Right lobe of liver (tissue), 6 donors: ENCODE measurements at regions not wholly inside any gene's neighbourhood (a gene's known extent, or its start where the extent isn't known, plus 50 kb on each side); places are given as distances from the start of the nearest gene placed in this dataset.
A peak's percentile ranks its signal among the peaks of the same experiment; 100 is the strongest.

Experiments
- ATAC-seq, 4 donors: fragments of 200-7000 bp; cut with Tn5 transposase; one replicate each; pipeline ENCODE4 v1.9.1; 2020; ENCODE audit warnings: mild to moderate bottlenecking in 4 of 4, moderate library complexity in 4 of 4
- DNase-seq, 3 donors: peaks; one replicate each; pipeline ENCODE4 v3.0.0-alpha.2; 2020
- H3K27ac ChIP-seq, 3 donors: fragments of 200-600 bp; one replicate each; pipeline ENCODE4 v1.8.0; 2022
- H3K27me3 ChIP-seq, 2 donors: fragments of 200-600 bp; one replicate each; pipeline ENCODE4 v1.8.0; 2022
- H3K36me3 ChIP-seq, 4 donors: fragments of 200-600 bp; sonication (generic) in 1 of 4; one replicate each; pipeline versions ENCODE4 v1.5.1 to v1.8.0; 2017 to 2022; ENCODE audit warnings: control low read depth in 1 of 4
- H3K4me1 ChIP-seq, 4 donors: fragments of 200-600 bp; sonication (generic) in 1 of 4; one replicate each; pipeline versions ENCODE4 v1.5.1 to v1.8.0; 2017 to 2022; ENCODE audit warnings: control low read depth in 1 of 4
- H3K4me3 ChIP-seq, 3 donors: fragments of 200-600 bp; one replicate each; pipeline ENCODE4 v1.8.0; 2022
- H3K9me3 ChIP-seq, 4 donors: fragments of 200-600 bp; sonication (generic) in 1 of 4; one replicate each; pipeline versions ENCODE4 v1.5.1 to v1.8.0; 2017 to 2022; ENCODE audit warnings: control low read depth in 1 of 4
- CTCF ChIP-seq, 4 donors: fragments of 200-600 bp in 3 of 4; fragments of 450-650 bp in 1 of 4; IDR thresholded peaks; one replicate each; pipeline versions ENCODE4 v1.5.1 to v1.8.0; 2016 to 2022; ENCODE audit warnings: antibody characterized with exemption in 4 of 4, mild to moderate bottlenecking in 2 of 4
- POLR2A ChIP-seq: fragments of 450-650 bp; IDR thresholded peaks from one replicate; pipeline ENCODE4 v1.6.1; 2017; ENCODE audit warnings: antibody characterized with exemption, mild to moderate bottlenecking
- WGBS: methylation state at CpG from one replicate; pipeline ENCODE4 v1.1.6; 2018; ENCODE audit warnings: low coverage, low lambda C conversion rate; ENCODE audit not compliant: insufficient coverage; ENCODE audit errors: missing lambda C conversion rate; 5-methylcytosine and 5-hydroxymethylcytosine counted together
- intact Hi-C, 2 donors: fragments of 100-400 bp; cut with DNase I; formaldehyde crosslinking; loops; one replicate each; pipeline versions ENCODE4 v1.11.2 to v1.14.1; 2022
- donor health status: DM: no; HTN: yes; CAD: no.
- donor health status: DM: no; HTN: no; CAD: no.
- donor health status: DM: no; HTN: no; CAD: no.
- donor health status: DM: no; HTN: yes; CAD: no.
- donor health status: DM: no; HTN: yes; CAD: no.

DNA sequence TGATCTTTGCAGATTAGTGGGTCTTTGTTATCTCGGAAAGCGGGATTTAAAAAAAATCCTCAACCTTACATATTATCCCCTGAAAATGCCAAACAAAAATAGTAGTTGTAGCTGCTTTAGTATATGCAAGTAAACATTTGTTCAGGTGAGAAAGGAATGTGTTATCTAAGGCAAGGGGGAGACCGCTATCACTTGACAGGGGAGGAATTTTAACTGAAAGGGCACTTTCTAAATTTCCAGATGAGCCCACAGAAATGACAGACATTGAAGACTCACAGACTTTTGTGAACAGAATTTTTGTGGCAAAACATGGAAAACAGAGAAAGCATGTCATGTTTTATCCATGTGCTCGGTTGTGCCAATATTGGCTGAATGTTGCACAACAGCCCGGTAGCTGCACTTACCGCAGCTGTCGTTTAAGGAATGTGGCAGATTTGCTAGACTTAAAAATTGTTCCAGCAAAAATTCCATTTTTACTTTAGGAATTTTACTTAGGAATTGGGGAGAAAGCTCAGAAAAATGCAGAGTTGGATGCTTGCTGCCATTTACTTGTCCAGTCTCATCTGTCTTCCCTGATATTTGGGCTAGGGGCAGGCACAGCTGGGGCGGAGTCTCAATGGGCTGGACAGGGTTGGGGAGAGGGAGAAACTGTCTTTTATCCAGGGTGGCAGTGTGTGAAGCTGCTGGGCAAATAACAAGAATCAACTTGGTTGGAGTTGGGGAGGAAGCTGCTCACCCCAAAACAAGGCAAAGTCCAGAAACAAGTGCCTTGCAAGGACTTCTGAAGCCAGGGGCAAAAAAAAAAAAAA is 94.6 kb upstream of the RPS6KA3 start:
- peaks cover 0 to 5% (median 0%) of the 10 kb centered on the region in 4 donors for H3K4me1 ChIP-seq
- peak; percentile 54 to 70 (median 66) for ATAC-seq
- TF ChIP-seq POLR2A (no peak), CTCF (IDR thresholded peaks at IDR 0.05) (no peak)
- peak in 1 of 3 donors; percentile 27 for DNase-seq
- H3K9me3 ChIP-seq: no peaks in the 10 kb centered on the region
- no peak overlapping the region for H3K27ac ChIP-seq
- whole genome bisulfite sequencing: 38% methylated on average over 7 of the region's 8 CpGs
- no peaks in the 10 kb centered on the region for H3K27me3 ChIP-seq
- H3K36me3 ChIP-seq: no peaks in the 10 kb centered on the region
- intact Hi-C loops: no loop called here
- no peak overlapping the region for H3K4me3 ChIP-seq

DNA sequence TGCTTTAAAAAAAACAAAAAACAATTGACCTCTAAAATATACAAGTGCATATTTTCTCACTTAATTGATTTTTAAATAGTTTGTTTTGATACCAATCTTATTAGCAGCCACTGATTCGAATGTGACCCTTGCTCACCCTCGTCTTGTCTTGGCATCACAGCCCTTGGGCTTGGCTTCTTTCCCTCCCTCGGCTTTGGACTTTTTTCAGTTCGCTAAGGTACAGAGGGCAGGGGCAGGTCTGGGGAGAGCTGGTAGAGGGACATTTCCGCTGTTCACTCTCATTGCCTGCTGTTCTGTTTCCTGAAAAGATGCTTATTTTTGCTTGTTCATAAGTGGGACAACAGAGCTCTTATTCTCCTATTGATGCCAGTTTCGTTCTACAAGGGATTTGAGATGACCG is 88.5 kb upstream of the RPS6KA3 start:
- H3K9me3 ChIP-seq: no peaks in the 10 kb centered on the region
- no peaks in the 10 kb centered on the region for H3K36me3 ChIP-seq
- 23% methylated on average over 7 of the region's 7 CpGs for WGBS
- no peak for TF ChIP-seq CTCF (IDR thresholded peaks at IDR 0.05)
- TF ChIP-seq POLR2A: no peak
- intact Hi-C loops: no loop called here
- no peaks in the 10 kb centered on the region for H3K4me1 ChIP-seq
- H3K4me3 ChIP-seq: no peak overlapping the region
- ATAC-seq (peak; percentile 76 to 90 (median 82)), DNase-seq (peak in 1 of 3 donors; percentile 61)
- H3K27ac ChIP-seq: no peak overlapping the region
- no peaks in the 10 kb centered on the region for H3K27me3 ChIP-seq

- DNase-seq (no peak), ATAC-seq (no peak)
- Histone ChIP-seq H3K9me3 (no peaks in the 10 kb centered on the region), H3K27me3 (no peaks in the 10 kb centered on the region), H3K27ac (no peak overlapping the region), H3K4me3 (no peak overlapping the region), H3K36me3 (no peaks in the 10 kb centered on the region), H3K4me1 (no peaks in the 10 kb centered on the region)
- intact Hi-C loops: no loop called here
- no peak for TF ChIP-seq CTCF (IDR thresholded peaks at IDR 0.05)
- no peak for TF ChIP-seq POLR2A
- WGBS: 53% methylated on average over 5 of the region's 5 CpGs
Observed at GRCh38 chrX:20354505-20354904, 87.8 kb upstream of the RPS6KA3 start.

- TF ChIP-seq CTCF (IDR thresholded peaks at IDR 0.05): no peak
- Histone ChIP-seq H3K36me3 (no peaks in the 10 kb centered on the region), H3K9me3 (no peaks in the 10 kb centered on the region), H3K4me1 (no peaks in the 10 kb centered on the region), H3K27me3 (no peaks in the 10 kb centered on the region), H3K27ac (no peak overlapping the region), H3K4me3 (no peak overlapping the region)
- ATAC-seq: no peak
- no peak for DNase-seq
- intact Hi-C loops: no loop called here
- 60% methylated on average over 3 of the region's 3 CpGs for WGBS
Observed at GRCh38 chrX:20352935-20353336, 86.2 kb upstream of the RPS6KA3 start.
